ENCODE measurements at regions not wholly inside any gene's neighbourhood (a gene's known extent, or its start where the extent isn't known, plus 50 kb on each side); places are given as distances from the start of the nearest gene placed in this dataset.
A peak's percentile ranks its signal among the peaks of the same experiment; 100 is the strongest.

DNA sequence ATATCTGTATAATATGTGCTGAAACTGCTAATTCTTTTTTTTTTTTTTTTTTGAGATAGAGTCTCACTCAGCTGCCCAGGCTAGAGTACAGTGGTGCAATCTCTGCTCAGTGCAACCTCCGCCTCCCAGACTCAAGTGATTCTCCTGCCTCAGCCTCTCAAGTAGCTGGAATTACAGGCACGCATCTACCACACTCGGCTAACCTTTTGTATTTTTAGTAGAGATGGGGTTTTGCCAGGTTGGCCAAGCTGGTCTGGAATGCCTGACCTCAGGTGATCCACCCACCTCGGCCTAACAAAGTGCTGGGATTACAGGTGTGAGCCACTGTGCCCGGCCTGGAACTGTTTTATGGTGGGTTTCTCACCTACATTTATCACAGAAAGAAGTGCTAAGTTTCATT lies 307.8 kb upstream of the STT3B start:
- DNase-seq (ENCODE audit: low spot score), result no peak

DNA sequence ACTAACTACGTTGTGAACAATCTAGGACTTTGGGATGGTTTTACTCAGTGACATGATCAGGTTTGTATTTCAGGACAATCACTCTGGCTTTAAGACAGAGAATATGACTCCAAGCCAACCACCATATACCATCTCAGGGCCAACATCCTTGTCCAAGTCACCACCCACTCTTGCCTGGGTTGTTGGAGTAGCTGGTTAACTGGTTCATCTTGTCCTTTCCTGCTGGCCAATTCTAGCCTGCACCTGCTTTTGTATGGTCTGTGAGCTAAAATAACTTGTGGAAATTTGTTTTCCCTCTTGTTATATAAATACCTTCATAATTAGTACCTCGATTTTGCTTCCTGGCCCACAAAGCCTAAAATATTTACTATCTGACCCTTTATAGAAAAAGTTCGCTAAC lies 306.8 kb upstream of the STT3B start:
- DNase-seq (ENCODE audit: low spot score), result no peak

DNA sequence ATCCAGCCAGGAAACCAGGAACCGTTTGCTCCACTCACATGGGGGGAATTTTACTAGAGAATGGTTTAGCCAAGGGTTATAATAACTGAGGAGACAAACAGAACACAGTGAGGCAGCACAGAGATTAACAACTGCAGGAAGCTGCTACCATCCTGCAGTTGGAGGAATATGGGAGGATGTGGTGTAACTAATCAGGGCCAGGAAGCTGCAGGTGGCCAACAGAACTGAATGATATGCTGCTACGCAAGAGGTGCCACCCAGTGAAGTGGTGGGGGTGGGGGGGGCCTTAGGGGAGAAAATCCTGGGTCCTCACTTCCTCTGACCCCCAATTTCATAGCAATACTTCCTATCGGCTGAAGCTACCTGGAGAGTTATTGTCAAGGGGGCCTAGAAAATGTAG lies 306.4 kb upstream of the STT3B start:
- no peak for DNase-seq (ENCODE audit: low spot score)

DNA sequence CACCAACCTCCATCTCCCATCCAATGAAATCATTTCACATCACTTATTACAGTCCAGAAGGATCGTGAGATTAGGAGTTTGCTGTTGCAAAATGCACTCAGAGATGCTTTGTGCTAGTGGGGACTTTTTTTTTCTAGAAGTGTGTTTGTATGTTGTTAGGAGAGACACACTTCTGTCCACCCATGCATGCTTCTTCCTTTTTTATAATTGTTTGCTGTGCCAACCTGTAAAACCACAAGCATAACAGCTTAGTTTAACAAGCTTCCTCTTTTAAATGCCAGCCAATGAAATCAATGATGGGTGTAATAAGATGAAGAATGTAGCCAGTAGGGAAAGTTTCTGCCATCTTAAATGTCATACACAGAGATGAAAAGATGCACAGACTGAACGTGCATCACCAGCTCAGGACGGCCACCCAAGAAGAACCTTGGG lies 305.6 kb upstream of the STT3B start:
- no peak for DNase-seq (ENCODE audit: low spot score)

DNA sequence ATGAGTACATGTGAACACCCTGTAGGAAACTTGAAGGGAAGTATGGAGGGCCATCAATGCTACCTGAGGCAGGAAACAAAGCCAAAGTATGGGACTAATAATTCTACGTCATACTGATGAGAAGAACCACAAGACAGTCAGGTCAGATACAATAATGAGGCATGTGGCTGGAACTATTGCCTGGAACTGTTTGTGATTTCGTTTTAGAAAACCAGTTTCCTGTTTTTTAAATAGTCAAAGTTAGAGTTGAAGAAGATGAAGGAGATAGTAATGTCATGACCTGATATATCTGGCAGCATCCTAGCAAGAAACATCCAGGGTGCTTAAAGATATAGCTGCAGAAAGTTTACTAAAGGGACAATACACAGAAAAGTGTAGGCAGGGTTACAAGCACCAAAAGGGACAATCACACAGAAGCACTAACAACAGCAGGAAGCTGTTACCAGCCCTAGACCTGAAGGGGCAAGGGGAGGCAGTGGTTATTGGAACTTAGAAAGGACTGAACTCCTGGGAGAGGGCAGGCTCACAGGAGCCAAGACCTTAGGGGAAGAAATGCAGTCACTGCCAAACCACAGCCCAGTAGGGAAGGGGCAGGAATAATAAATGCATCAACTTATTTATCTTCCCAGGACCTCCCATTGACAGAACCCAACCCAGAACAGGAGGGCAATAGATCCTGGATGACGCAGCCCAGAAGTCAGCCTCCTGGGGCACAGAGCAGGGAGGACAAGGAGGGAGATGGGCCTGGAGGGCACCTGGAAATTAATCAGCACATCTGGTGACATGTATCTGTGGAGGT lies 302.1 kb upstream of the STT3B start:
- no peak for DNase-seq (ENCODE audit: low spot score)

DNA sequence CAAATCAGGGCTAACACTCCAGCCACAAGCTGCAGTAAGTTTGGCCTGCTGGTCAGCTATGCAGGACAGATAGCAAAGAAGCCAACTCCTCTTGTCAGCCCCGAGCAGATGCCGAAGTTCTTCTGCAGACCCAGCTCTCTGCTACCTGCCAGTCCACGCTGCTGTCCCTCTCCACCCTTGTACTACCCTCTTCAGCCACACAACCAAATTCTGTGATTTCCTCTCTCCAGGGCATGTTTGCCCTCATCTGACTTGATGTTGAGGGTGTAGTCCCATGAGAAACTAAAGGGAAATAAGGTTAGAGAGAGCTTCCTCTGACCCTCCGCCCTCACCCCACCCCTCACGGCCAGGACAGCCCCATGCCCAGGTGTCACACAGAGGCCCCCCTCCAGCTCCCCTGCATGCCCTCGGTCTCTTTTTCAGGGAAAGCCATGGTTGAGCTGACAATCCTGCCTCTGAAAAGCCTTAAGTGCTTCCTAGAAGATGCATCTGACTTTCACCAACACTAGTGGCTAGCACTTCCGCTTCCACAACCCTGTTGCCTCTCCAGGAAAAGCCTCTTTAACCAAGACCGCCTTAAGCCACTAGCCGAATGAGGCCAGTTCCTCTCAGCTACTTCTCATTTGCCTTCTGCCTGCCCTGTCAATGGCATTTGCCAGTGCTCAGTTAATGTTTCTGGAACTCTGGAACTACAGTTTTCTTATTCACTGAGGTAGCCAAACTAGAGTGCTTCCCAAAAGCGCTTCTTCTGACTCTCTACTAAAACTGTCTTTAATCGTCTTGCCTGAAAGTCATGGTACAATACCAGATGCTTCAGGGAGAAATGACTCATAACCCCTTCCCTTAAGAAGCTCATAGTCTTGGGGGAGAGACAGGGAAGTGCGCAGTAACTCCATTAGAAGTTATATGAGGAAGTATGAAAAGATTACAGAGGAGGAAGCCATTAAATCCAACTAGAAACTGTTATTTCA lies 300.4 kb upstream of the STT3B start:
- DNase-seq (ENCODE audit: low spot score), result no peak

DNA sequence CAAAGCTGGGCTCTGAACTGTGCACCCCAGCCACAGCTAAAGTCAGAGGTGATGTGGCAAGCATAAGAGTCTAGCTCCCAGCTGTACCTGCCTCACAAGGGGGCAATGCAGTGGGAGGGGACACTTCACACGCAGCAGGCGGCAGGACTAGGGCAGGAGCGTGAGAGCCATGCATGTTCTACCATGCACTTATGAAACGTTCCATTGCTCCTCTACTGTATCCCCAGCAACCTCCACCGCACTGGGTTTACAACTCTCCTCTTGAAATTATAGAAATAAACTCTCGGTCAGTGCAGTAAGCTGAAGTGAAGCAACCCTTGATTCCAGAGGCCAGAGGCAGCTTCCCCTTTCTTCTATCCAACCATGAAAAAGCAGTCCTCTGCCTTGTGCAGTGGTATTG lies 298.6 kb upstream of the STT3B start:
- DNase-seq (ENCODE audit: low spot score), result no peak

DNA sequence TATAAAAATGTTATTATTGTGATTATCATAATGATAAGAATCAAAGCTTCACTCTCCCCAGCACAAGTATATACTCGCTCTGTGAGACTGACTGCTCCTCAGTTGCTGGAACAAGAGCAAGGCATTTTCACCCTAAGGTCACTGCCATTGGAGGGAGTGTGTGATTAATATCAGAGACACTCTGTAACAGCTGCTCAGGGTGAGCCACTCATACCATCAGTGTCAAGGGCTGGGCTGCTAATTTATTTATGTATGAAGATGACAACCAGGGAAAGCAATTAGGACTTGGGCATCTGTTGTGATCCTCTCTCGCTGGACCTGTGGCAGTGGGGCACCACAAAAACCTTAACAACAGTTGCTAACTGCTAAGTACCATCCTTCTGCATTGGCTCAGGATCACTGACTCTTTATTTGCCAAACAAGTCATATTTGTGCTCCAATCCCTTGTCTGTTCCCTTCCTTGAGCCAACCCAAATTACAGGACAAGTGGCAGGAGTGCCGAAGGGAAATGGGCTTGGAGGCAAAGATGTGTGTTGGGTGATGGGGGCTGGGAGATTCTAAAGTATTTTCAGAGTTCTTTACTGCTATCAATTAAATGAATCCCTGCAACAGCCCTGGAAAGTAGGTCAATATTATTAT lies 297.5 kb upstream of the STT3B start:
- DNase-seq (ENCODE audit: low spot score), result no peak

DNA sequence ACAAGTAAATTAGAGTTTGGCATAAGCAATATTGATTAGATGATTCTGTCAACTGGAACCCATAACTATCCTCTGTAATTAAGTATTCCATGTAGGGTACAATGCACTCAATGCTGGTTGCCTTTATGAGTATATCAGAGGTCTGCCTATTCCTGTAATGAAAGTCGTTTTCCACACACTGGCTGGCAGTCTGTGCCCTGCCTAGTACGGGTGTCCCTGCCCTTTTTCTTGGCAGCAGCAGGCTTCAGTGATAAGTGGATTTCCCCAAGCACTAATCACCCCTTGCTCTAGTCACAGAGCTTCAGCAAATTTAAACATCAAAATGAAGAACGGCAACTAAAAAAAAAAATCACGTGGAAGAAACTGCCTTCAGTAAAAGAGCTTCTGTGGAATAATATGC lies 294.8 kb upstream of the STT3B start:
- DNase-seq (ENCODE audit: low spot score), result no peak

DNA sequence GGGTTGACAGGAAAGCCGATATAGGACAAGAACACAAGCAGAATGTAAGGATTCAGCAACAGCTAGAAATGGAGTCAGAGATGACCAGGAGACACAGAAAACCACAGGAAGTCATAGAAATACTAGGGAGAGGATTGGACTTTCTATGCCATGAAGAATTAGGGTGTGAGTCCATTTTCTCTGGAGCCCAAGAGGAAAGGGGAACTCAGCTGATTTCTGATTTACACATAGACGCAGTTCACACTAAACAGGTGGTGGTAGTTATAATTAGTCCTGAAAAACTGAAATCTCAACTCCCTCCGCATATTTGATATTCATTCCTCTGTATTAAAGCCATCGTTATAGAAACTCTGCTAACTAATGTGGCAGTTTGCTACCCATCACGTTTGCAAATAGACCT lies 292.7 kb upstream of the STT3B start:
- no peak for DNase-seq (ENCODE audit: low spot score)

DNA sequence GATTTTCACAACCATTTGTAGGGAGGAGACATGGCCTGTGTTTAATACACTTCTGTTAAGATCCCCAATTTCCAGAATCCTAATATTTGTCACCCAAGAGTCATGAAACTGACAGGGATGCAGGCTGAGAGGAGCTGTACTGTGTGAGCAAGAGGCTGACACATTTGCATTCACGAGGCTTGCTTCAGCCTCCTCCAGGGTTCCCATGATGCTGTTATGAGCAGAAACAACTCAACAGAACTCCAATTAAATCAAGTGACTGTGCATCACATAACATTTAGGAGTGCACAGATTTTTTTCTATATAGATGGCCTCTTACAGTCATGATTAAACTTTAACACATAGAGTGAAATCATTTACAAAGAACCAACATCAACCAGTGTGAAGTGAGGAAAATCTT lies 292.3 kb upstream of the STT3B start:
- DNase-seq (ENCODE audit: low spot score), result peak; percentile 28

DNA sequence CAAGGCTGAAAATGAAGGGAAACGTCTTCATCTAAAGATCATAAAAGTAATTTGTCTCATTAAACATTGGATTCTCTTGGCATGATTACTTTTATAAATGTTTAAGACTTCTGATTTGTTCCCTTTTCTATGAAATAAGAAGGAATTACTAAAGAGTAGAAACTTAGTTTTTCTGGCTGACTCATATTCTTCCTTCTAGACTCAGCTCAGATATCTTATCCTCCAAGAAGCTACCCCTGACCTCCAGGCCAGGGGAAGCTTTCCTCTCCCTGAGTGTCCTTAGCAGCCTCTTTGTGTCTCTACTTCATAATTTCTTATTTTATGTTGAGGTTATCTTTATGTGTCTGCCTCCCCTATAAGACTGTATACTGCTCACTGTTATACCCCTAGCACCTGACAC lies 291.9 kb upstream of the STT3B start:
- no peak for DNase-seq (ENCODE audit: low spot score)

DNA sequence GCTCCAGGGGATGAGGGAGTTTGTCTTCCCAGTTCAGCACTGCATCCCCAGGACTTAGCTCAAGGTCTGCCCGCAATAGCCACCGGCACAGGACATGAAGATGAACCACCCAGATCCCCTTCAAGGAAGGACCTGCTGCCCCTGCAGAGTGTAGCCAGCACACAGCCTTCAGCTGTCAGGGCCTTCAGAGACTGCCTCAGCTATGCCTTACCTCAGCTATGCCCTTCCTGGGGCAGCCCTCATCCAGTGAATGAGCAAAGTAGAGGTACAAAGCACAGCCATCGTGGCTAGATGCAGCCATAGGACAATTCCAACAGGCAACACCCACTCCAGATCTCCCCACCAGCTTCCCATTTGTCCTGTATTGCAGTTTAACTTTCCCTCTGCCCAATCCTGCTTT lies 291.2 kb upstream of the STT3B start:
- DNase-seq (ENCODE audit: low spot score), result no peak

DNA sequence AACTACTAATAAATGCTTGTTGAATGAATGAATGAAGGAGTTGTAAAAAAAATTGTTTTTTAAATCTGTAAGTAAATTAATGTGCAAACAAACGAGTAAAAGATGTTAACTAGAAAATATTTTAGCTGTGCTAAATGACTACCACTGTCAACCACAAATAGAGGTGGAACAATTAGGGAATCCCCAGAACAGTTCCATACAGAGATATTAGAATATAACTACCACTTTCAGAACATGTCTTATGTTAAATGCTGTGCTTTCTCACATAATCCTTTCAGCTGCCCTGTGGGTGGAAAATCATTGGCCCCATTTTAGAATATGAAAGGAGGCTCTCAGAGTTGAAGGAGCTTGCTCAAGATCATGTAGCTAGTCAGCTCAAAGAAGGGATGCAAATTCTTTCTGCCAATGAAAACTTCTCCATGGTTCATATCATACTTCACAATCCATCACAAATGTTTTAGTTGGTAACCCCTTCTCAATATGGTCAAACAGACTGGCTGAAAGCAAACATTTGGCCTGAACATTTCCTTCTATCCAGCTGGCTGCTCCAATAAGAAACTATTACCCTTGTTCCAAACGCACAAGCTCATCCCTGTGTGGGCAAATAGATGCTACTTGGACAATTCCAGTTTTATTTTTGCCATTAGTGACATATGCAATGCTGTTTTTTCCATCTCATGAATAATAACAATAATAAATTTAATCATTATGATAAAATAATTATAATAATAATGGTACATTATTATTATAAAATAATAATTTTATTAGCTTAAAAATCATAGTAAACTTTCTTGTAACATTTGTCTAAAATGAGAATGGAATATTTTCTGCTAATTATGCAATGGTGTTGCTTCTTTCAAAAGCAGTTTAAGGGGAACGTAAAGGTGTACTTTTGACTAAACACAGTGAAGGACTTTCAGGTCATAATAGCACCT lies 290.4 kb upstream of the STT3B start:
- no peak for DNase-seq (ENCODE audit: low spot score)

DNA sequence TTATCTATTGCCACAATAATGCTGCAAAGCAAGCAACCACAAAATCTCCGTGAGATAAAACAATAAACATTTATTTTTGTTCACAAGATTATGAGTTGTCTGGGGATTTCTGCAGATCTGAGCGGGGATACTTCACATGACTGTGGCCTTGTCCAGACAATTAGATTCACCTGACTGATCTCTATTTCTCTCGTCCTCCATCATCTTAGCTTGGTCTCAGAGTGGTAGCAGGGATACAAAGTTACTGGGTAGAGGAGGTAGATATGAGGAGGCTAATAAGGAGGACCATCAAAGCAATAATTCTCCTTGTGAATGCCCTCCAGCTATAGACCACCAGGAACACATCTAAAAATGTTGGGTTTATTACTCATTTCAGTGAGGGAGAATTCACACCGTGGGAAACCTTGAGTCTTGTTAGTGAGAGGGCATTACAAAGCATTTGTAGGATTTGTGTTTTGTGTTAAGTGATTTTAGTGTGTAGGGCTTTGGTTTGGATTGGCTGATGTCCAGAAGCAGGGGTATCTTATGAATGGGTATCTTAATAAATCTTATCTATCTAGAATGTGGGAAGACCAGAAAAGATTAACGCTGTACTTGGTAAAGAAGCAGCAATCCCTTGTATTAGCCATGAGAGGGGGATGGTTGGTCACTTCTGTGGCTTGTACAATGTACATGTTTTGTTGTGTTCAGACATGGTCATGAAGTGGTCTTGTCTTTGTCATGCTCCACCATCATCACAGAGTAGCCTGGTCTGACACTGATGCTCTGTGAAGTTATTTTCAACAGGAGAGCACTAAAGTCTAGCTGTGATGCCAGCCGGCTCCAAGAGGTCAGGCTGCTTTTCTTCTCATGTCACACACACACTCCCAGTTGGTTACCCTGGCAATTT lies 287.6 kb upstream of the STT3B start:
- no peak for DNase-seq (ENCODE audit: low spot score)

DNA sequence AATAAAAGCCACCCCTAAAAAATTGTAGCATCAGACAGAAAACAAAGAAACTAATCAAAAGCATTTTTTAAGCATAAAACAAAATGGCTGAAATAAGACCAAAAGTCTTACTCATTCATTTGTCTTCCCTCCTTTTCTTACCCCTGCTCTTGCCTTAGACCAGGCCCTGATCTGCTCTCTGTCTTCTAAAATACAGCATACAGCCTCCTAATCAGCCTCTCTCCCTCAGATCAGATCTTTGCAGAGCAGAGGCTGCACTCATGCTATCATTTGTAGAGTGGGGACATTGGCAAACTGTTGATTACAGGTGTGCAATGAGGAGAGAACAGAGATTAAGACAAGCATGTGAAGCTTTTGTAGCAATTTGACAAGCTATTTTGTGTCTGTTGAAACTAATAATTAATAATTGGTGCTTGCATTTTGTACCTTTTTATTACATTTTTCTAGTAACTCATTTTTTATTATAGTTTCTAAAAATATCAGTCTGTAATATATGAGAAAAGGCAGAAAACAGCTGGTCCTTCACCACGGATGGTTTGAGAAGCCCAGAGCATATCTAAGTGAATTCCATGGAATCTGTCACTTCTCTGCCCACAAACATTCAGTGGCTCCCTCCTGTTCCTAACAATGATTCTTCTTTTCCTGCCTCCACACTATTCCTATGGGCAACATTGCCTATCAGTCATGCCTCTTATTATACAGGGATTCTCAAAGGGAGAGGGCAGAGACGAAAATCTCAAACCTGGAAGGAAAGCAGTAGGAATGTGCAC lies 286.2 kb upstream of the STT3B start:
- DNase-seq (ENCODE audit: low spot score), result no peak

DNA sequence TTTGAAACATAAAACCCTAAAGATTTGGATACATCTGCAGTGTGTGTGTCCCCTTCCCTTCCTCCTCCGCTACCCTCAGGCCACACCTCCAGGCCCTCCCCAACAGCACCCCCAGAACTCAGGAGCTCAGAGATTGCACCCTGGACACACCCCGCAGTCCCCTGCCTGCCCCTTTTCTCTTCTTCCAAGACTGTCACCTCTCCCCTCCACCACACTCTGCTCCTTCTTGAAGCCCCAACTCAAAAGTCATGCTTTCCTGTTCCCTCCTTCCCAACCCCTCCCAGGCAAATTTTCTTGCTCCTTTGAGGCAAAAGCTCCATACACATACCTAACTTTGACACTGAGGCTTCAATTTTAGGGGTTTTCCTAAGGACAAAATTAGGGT lies 285.7 kb upstream of the STT3B start:
- DNase-seq (ENCODE audit: low spot score), result no peak

DNA sequence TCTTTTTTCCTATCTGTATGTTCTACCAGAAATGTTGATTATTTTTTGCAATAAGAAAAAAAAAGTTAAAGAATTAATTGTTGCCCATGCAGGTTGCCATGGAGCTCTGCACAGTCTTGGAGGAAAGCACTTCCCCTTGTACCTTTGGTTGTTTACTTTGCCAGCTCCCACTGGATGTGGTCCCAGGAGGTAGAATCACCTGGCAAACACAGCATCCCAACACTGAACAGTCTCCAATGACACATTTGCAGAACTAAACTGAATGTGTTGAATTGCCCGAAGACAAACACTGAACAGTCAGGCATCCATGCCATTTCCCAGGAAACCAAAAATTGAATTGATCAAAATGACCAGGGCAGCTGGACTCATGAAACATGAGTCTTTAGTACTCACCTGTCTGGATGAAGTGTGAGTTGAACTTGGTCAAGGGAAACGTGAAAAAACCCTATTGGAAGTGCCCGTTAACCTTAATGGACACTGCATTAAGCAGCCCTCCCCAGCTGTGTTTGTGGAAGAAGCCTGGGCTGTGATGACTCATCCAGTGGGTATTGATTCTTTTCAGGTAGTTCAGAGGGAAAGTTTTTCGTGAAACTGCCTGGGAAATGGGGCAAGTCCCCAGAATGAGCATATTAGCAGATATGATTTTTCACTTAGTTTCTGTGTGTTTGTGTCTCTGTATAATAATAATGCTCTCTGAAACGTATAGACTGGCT lies 284.7 kb upstream of the STT3B start:
- no peak for DNase-seq (ENCODE audit: low spot score)

DNA sequence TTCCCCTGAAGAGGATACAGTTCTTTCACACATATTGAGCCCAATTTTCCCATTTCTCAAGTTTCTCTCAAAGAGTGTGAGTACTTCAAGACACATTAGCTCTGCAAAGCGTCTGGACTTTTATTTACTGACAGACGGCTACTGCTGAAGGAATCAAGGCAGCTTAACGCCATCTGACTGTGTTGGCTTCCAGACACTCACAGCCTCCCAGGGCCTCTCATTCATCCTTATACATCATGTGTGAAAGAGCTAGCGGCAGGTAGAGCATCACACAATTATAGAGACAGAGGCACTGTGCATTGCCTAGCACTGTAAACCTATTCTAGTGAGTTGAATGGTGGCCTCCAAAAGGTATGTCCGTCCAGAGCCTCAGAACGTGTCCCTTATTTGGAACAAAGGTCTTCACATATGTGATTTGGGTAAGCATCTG lies 284.1 kb upstream of the STT3B start:
- no peak for DNase-seq (ENCODE audit: low spot score)

Data from RKO (cell line).